ENCODE measurements at regions not wholly inside any gene's neighbourhood (a gene's known extent, or its start where the extent isn't known, plus 50 kb on each side); places are given as distances from the start of the nearest gene placed in this dataset.

- no peak for DNase-seq
Measured at GRCh38 chr6:28732052-28732451, 191.7 kb downstream of the TRIM27 start.

- DNase-seq = no peak
Measured at GRCh38 chr6:28734443-28734959, 189.3 kb downstream of the TRIM27 start.

GRCh38 chr6:28736121-28736520 lies 187.7 kb downstream of the TRIM27 start:
- DNase-seq = no peak

- DNase-seq = no peak
Measured at GRCh38 chr6:28737750-28738395, 185.9 kb downstream of the TRIM27 start.

GRCh38 chr6:28738396-28738765 lies 185.4 kb downstream of the TRIM27 start:
- DNase-seq = no peak

GRCh38 chr6:28741363-28741762 lies 182.4 kb downstream of the TRIM27 start:
- no peak for DNase-seq

- DNase-seq = no peak
Measured at GRCh38 chr6:28742668-28743270, 181.0 kb downstream of the TRIM27 start.

GRCh38 chr6:28743271-28743789 lies 180.5 kb downstream of the TRIM27 start:
- DNase-seq = no peak

- no peak for DNase-seq
Measured at GRCh38 chr6:28747083-28747630, 176.6 kb downstream of the TRIM27 start.

- no peak for DNase-seq
Measured at GRCh38 chr6:28747631-28748157, 176.1 kb downstream of the TRIM27 start.

- no peak for DNase-seq
Measured at GRCh38 chr6:28748192-28748591, 175.6 kb downstream of the TRIM27 start.

GRCh38 chr6:28750926-28751458 lies 172.8 kb downstream of the TRIM27 start:
- DNase-seq = no peak

GRCh38 chr6:28751514-28751913 lies 172.3 kb downstream of the TRIM27 start:
- DNase-seq = no peak

GRCh38 chr6:28751963-28752350 lies 171.8 kb downstream of the TRIM27 start:
- DNase-seq = no peak

GRCh38 chr6:28757429-28758045 lies 166.2 kb downstream of the TRIM27 start:
- DNase-seq = no peak

GRCh38 chr6:28758046-28758817 lies 165.6 kb downstream of the TRIM27 start:
- no peak for DNase-seq

GRCh38 chr6:28758818-28759235 lies 165.0 kb downstream of the TRIM27 start:
- no peak for DNase-seq

GRCh38 chr6:28764014-28764723 lies 159.6 kb downstream of the TRIM27 start:
- DNase-seq = no peak

- no peak for DNase-seq
Measured at GRCh38 chr6:28764761-28765282, 159.0 kb downstream of the TRIM27 start.

- DNase-seq = no peak
Measured at GRCh38 chr6:28765978-28766351, 157.8 kb downstream of the TRIM27 start.
